ENCODE measurements at regions not wholly inside any gene's neighbourhood (a gene's known extent, or its start where the extent isn't known, plus 50 kb on each side); places are given as distances from the start of the nearest gene placed in this dataset.
A peak's percentile ranks its signal among the peaks of the same experiment; 100 is the strongest.

DNA sequence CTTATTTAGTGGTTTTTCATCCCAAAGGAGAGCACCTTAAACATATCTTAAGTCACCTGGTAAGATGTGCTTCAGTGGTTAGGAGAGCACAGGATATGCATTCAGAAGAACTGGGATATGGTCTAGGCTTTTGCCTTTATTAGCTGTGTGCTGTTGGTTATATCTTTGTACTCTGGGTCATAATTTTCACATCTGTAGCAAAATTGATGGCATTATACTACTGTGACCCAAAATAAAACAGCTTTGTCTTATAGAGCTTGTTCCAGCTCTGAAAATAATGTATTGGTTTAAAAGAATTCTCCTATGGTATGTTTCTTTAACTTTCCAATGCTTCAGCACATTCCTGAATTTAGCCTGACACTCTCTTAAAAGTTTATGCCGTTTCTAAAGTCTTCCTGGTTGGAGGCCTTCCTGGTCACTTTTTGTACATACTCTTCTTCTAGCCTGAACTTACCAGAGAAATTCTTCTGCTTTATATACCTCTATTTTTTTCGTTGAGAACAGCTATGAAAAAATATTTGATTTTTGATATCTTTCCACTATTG lies 337.1 kb upstream of the MPDZ start:
- no peak for DNase-seq (ENCODE audit: low read depth)
- in situ Hi-C loops (cut with HindIII; ENCODE audit: low sequenced_read_pairs): no loop called here
- TF ChIP-seq, protein P1, sequence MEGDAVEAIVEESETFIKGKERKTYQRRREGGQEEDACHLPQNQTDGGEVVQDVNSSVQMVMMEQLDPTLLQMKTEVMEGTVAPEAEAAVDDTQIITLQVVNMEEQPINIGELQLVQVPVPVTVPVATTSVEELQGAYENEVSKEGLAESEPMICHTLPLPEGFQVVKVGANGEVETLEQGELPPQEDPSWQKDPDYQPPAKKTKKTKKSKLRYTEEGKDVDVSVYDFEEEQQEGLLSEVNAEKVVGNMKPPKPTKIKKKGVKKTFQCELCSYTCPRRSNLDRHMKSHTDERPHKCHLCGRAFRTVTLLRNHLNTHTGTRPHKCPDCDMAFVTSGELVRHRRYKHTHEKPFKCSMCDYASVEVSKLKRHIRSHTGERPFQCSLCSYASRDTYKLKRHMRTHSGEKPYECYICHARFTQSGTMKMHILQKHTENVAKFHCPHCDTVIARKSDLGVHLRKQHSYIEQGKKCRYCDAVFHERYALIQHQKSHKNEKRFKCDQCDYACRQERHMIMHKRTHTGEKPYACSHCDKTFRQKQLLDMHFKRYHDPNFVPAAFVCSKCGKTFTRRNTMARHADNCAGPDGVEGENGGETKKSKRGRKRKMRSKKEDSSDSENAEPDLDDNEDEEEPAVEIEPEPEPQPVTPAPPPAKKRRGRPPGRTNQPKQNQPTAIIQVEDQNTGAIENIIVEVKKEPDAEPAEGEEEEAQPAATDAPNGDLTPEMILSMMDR (IDR thresholded peaks at IDR 0.05; ENCODE audit: low read depth, low read length, missing control alignments): no peak
- no peak overlapping the region for H3K4me3 ChIP-seq (ENCODE audit: low read depth, low read length)

DNA sequence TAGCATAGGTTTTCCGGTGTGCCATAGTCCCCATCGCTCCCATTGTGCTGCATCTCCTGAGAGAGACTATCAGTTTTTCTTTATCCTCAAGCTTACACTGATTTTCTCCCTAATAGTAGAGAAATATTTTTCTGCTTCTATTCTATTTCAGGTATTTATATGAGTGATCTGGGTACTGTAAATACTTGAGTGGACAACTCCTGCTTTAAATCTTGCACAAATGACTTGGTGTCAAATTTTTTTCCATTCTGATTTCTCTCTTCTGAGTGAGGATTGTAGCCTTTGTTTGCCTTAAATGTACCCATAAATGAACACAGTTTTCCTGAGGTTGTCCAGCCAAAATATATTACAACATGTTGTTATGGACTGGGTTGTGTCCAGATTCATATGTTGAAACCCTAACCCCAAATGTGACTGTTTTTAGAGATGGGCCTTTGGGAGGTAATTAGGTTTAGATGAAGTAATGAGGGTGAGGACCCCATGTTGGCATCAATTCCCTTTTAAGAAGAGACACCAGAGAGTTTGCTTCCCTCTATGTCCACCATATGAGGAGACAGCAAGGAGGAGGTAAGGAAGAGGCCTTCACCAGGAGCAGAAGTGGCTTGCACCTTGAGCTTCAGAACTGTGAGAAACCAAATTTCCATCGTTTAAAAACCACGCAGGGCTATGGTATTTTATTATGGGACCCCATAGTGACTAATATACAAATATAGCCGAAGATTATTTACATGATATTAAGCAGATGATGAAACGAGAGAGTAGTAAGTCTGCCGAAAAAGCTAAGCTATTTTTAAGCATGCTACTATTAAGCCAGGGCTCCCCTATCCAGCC lies 336.4 kb upstream of the MPDZ start:
- in situ Hi-C loops (cut with HindIII; ENCODE audit: low sequenced_read_pairs): no loop called here
- TF ChIP-seq, protein P1 (IDR thresholded peaks at IDR 0.05; ENCODE audit: low read depth, low read length, missing control alignments): no peak
- DNase-seq (ENCODE audit: low read depth): no peak
- no peak overlapping the region for H3K4me3 ChIP-seq (ENCODE audit: low read depth, low read length)

- no peak for DNase-seq (ENCODE audit: low read depth)
- H3K4me3 ChIP-seq (ENCODE audit: low read depth, low read length): no peak overlapping the region
- TF ChIP-seq, protein P1 (IDR thresholded peaks at IDR 0.05; ENCODE audit: low read depth, low read length, missing control alignments): no peak
- in situ Hi-C loops (cut with HindIII; ENCODE audit: low sequenced_read_pairs): no loop called here
Observed at GRCh38 chr9:13614060-13614459, 334.6 kb upstream of the MPDZ start.

DNA sequence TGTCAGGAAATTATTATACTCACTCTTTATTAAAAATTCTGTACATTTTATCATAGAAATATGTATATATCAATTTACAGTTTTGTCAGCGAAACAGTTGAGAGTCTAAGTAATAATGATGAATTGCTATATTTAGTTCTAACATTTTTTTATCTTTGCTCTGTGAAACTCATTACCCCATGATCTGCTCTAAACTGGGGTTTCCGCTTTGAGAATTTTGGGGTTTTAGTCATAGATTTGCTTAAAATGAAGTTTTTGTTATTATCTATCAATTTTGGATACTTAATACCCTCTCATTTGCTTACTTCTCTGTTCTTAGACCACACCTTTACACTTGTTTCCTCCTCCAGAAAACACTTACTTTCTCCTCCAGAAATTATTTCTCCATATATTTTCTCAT lies 333.8 kb upstream of the MPDZ start:
- DNase-seq (ENCODE audit: low read depth): no peak
- TF ChIP-seq, protein P1 (IDR thresholded peaks at IDR 0.05; ENCODE audit: low read depth, low read length, missing control alignments): no peak
- no peak overlapping the region for H3K4me3 ChIP-seq (ENCODE audit: low read depth, low read length)
- in situ Hi-C loops (cut with HindIII; ENCODE audit: low sequenced_read_pairs): no loop called here

GRCh38 chr9:13608451-13608850 lies 329.0 kb upstream of the MPDZ start:
- peak overlapping the region; percentile 17 for H3K4me3 ChIP-seq (ENCODE audit: low read depth, low read length)
- in situ Hi-C loops (cut with HindIII; ENCODE audit: low sequenced_read_pairs): no loop called here
- TF ChIP-seq, protein P1 (IDR thresholded peaks at IDR 0.05; ENCODE audit: low read depth, low read length, missing control alignments): no peak
- DNase-seq (ENCODE audit: low read depth): no peak

GRCh38 chr9:13607481-13608441 lies 328.3 kb upstream of the MPDZ start:
- DNase-seq (ENCODE audit: low read depth): no peak
- in situ Hi-C loops (cut with HindIII; ENCODE audit: low sequenced_read_pairs): no loop called here
- peak overlapping the region; percentile 17 for H3K4me3 ChIP-seq (ENCODE audit: low read depth, low read length)
- TF ChIP-seq, protein P1 (IDR thresholded peaks at IDR 0.05; ENCODE audit: low read depth, low read length, missing control alignments): no peak
